Osteocyte (in vitro differentiated cells): ENCODE measurements at regions not wholly inside any gene's neighbourhood (a gene's known extent, or its start where the extent isn't known, plus 50 kb on each side); places are given as distances from the start of the nearest gene placed in this dataset.
"Not testable (repeated sequence)": the region's sequence is repeated elsewhere in the genome, so short reads cannot be mapped to it uniquely, and the experiment has no call there.

Experiments used
- DNase-seq: peaks from one replicate; pipeline ENCODE4 v3.0.0; 2021; ENCODE audit warnings: mixed read lengths; ENCODE audit not compliant: unreplicated experiment; ENCODE audit errors: extremely low spot score
- H3K27ac Mint-ChIP-seq: one replicate; pipeline ENCODE4 v1.8.0; 2021; ENCODE audit warnings: mild to moderate bottlenecking, mixed read lengths; ENCODE audit not compliant: unreplicated experiment
- H3K27me3 Mint-ChIP-seq: one replicate; pipeline ENCODE4 v1.8.0; 2021; ENCODE audit warnings: mixed read lengths; ENCODE audit not compliant: unreplicated experiment
- H3K36me3 Mint-ChIP-seq: one replicate; pipeline ENCODE4 v1.8.0; 2021; ENCODE audit warnings: mixed read lengths; ENCODE audit not compliant: unreplicated experiment
- H3K4me1 Mint-ChIP-seq: one replicate; pipeline ENCODE4 v1.8.0; 2021; ENCODE audit warnings: mixed read lengths; ENCODE audit not compliant: unreplicated experiment
- H3K4me3 Mint-ChIP-seq: one replicate; pipeline ENCODE4 v1.8.0; 2021; ENCODE audit warnings: mild to moderate bottlenecking, moderate library complexity, mixed read lengths; ENCODE audit not compliant: unreplicated experiment
- H3K9me3 Mint-ChIP-seq: one replicate; pipeline ENCODE4 v1.8.0; 2021; ENCODE audit warnings: mixed read lengths; ENCODE audit not compliant: unreplicated experiment
- TF ChIP-seq, protein P1 (sequence below): fragments of 200-600 bp; sonication (generic); IDR thresholded peaks from 2 replicates; pipeline ENCODE4 v1.5.0; 2021; ENCODE audit warnings: antibody characterized with exemption, mild to moderate bottlenecking, moderate library complexity

DNA sequence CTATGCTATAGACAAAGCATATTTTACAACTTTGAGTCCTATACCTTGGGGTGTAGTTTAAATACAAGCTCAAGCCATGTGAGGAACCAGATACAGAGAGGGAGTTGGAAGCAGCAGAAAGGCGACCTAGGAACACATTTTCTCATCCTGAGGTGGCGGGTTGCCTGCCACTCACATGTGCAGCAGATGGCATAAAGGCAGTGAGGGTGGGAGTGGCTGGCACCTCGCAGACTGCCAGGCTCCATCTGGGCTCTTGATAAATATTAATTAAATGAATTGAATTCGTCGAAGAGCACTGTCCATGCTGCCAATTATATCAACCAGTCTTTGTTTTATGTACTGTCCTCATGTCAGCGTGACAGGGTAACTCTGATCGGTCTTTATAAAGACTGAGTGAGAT, 79.0 kb upstream of the SEMA3C start:
- no peaks in the 10 kb centered on the region for H3K27me3 Mint-ChIP-seq
- H3K4me1 Mint-ChIP-seq, result peaks cover 2% of the 10 kb centered on the region
- DNase-seq, result no peak

GRCh38 chr7:80996236-80996635, 77.4 kb upstream of the SEMA3C start:
- not testable (repeated sequence) for H3K27ac Mint-ChIP-seq, DNase-seq, H3K36me3 Mint-ChIP-seq, H3K4me1 Mint-ChIP-seq, H3K27me3 Mint-ChIP-seq, H3K4me3 Mint-ChIP-seq, H3K9me3 Mint-ChIP-seq

More for the DNA sequence above, 79.0 kb upstream of the SEMA3C start:
- Mint-ChIP-seq H3K36me3 (no peaks in the 10 kb centered on the region), H3K27ac (no peak overlapping the region), H3K4me3 (no peak overlapping the region), H3K9me3 (no peaks in the 10 kb centered on the region)
- TF ChIP-seq, protein P1, sequence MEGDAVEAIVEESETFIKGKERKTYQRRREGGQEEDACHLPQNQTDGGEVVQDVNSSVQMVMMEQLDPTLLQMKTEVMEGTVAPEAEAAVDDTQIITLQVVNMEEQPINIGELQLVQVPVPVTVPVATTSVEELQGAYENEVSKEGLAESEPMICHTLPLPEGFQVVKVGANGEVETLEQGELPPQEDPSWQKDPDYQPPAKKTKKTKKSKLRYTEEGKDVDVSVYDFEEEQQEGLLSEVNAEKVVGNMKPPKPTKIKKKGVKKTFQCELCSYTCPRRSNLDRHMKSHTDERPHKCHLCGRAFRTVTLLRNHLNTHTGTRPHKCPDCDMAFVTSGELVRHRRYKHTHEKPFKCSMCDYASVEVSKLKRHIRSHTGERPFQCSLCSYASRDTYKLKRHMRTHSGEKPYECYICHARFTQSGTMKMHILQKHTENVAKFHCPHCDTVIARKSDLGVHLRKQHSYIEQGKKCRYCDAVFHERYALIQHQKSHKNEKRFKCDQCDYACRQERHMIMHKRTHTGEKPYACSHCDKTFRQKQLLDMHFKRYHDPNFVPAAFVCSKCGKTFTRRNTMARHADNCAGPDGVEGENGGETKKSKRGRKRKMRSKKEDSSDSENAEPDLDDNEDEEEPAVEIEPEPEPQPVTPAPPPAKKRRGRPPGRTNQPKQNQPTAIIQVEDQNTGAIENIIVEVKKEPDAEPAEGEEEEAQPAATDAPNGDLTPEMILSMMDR, result no peak

GRCh38 chr7:80991654-80992053, 72.8 kb upstream of the SEMA3C start:
- TF ChIP-seq, protein P1, result no peak
- DNase-seq, result no peak
- no peaks in the 10 kb centered on the region for H3K4me1 Mint-ChIP-seq
- no peak overlapping the region for H3K4me3 Mint-ChIP-seq
- no peaks in the 10 kb centered on the region for H3K36me3 Mint-ChIP-seq
- no peak overlapping the region for H3K27ac Mint-ChIP-seq
- no peaks in the 10 kb centered on the region for H3K9me3 Mint-ChIP-seq
- H3K27me3 Mint-ChIP-seq, result no peaks in the 10 kb centered on the region

DNA sequence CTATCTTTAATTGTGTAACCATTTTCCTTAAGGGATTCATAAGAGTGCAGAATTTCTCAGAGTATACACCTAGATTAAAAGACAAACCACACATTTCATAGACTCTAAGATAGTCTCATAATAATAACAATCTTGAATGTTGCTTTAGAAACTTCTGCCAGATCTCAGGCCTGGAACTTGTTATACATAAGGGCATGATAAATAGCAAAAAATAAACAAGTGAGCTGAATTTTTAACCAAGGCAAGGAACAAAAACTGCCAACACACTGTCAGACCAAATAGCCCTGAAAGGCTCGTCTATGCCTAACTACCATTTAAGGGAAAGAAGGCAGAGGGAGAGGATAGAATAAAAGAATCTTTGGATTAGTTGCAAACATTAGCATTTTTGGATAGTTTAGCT, 65.8 kb upstream of the SEMA3C start:
- no peaks in the 10 kb centered on the region for H3K36me3 Mint-ChIP-seq
- TF ChIP-seq, protein P1, result no peak
- H3K4me1 Mint-ChIP-seq, result no peaks in the 10 kb centered on the region
- H3K4me3 Mint-ChIP-seq, result no peak overlapping the region
- no peaks in the 10 kb centered on the region for H3K27me3 Mint-ChIP-seq
- no peak overlapping the region for H3K27ac Mint-ChIP-seq
- peaks cover 9% of the 10 kb centered on the region for H3K9me3 Mint-ChIP-seq
- DNase-seq, result no peak

DNA sequence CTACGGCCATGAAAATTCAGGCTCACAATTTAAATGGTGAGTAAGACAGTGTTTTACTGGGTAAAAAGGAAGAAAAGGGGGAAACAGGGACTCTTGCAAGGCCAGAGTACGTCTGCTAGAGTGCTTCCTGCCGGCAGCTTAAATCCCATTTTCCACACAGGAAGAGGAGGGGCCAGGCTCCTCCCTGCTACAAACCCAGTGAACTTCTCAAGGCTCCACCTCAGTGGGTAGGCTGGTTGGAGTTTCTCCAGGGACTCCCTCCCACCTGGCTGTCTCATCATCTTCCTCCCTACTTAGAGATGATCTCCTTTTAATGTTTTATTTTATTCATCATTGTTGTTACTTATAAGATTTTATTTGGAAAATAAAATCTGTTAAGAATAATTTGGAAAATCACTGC, 62.6 kb upstream of the SEMA3C start:
- Mint-ChIP-seq H3K4me1 (no peaks in the 10 kb centered on the region), H3K27ac (no peak overlapping the region), H3K36me3 (no peaks in the 10 kb centered on the region), H3K9me3 (peaks cover 12% of the 10 kb centered on the region), H3K27me3 (no peaks in the 10 kb centered on the region), H3K4me3 (no peak overlapping the region)
- no peak for DNase-seq
- TF ChIP-seq, protein P1, result no peak

DNA sequence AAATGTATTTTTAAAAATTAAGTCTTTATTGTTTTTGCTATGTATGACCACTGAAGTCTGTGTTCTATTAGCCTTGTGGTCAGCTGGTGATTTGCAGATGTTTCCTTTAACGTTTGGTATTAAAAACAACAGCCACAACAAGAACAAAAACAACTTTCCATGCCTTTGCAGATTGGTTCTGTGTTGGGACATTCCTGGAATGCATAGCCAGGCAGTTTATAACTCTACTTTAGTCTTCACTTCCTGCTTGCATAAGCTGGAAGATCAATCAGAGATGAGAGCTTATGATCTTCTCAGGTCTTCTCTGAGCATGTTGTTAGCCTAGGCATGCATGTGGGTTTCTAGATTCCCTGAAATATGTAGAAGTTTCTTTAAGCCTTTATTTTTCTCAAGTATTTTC, 58.9 kb upstream of the SEMA3C start:
- TF ChIP-seq, protein P1, result no peak
- Mint-ChIP-seq H3K4me1 (no peaks in the 10 kb centered on the region), H3K27me3 (no peaks in the 10 kb centered on the region), H3K9me3 (peaks cover 22% of the 10 kb centered on the region), H3K4me3 (no peak overlapping the region), H3K27ac (no peak overlapping the region), H3K36me3 (no peaks in the 10 kb centered on the region)
- DNase-seq, result no peak
